GM23338 (cell line): ENCODE measurements at regions not wholly inside any gene's neighbourhood (a gene's known extent, or its start where the extent isn't known, plus 50 kb on each side); places are given as distances from the start of the nearest gene placed in this dataset.

Experiments
- CREB1 ChIP-seq: fragments of 250-450 bp; sonication (Bioruptor Pico); IDR thresholded peaks from 2 replicates; pipeline ENCODE4 v1.5.0; 2020; ENCODE audit warnings: low read depth, mild to moderate bottlenecking, moderate library complexity
- ZNF331 ChIP-seq: fragments of 250-450 bp; sonication (Bioruptor Pico); IDR thresholded peaks from 2 replicates; pipeline ENCODE4 v1.5.0; 2020; ENCODE audit warnings: low read depth, mild to moderate bottlenecking, moderate library complexity
- TF ChIP-seq, protein P1 (sequence below), 2 experiments: fragments of 200-600 bp in 1 of 2; sonication (generic) in 1 of 2; conservative IDR thresholded peaks; 2 replicates each; pipeline versions ENCODE4 v1.5.1 to v1.6.1; 2016 to 2017; ENCODE audit warnings: antibody characterized with exemption in 2 of 2, low read depth in 2 of 2, mild to moderate bottlenecking in 2 of 2, moderate library complexity in 1 of 2
- TF ChIP-seq, protein P2 (sequence below): IDR thresholded peaks from 2 replicates; pipeline ENCODE4 v1.6.1; 2016; ENCODE audit warnings: antibody characterized with exemption

DNA sequence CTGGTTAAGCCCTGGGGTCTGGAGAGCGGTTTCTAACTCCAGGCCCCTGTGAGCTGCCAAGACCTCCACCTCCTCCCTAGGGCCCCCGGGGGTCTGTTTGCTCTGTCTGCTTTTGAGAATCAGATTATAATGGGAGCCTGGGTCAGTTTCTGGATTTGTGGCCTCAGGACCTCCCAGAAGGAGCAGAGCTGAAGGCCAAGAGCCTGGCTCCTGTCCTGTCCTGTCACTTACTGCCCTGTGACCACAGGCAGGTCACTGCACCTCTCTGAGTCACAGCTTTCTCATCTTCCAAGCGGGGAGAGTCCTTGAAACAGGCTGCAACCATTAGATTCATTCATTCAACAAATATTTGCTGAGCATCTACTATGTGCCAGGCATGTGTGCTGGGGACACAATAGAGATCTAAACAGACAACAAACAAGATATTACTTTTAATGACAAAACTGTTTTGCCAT, 87.3 kb upstream of the FGF3 start:
- TF ChIP-seq, protein P1, sequence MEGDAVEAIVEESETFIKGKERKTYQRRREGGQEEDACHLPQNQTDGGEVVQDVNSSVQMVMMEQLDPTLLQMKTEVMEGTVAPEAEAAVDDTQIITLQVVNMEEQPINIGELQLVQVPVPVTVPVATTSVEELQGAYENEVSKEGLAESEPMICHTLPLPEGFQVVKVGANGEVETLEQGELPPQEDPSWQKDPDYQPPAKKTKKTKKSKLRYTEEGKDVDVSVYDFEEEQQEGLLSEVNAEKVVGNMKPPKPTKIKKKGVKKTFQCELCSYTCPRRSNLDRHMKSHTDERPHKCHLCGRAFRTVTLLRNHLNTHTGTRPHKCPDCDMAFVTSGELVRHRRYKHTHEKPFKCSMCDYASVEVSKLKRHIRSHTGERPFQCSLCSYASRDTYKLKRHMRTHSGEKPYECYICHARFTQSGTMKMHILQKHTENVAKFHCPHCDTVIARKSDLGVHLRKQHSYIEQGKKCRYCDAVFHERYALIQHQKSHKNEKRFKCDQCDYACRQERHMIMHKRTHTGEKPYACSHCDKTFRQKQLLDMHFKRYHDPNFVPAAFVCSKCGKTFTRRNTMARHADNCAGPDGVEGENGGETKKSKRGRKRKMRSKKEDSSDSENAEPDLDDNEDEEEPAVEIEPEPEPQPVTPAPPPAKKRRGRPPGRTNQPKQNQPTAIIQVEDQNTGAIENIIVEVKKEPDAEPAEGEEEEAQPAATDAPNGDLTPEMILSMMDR (conservative IDR thresholded peaks at IDR 0.05; ENCODE audit: low read depth in 2 of 2), result no peak
- TF ChIP-seq CREB1, result no peak
- TF ChIP-seq, protein P2, sequence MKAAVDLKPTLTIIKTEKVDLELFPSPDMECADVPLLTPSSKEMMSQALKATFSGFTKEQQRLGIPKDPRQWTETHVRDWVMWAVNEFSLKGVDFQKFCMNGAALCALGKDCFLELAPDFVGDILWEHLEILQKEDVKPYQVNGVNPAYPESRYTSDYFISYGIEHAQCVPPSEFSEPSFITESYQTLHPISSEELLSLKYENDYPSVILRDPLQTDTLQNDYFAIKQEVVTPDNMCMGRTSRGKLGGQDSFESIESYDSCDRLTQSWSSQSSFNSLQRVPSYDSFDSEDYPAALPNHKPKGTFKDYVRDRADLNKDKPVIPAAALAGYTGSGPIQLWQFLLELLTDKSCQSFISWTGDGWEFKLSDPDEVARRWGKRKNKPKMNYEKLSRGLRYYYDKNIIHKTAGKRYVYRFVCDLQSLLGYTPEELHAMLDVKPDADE, result no peak
- TF ChIP-seq ZNF331 (CRISPR knock-in tag), result no peak
